H9 (cell line): ENCODE measurements at regions not wholly inside any gene's neighbourhood (a gene's known extent, or its start where the extent isn't known, plus 50 kb on each side); places are given as distances from the start of the nearest gene placed in this dataset.
A peak's percentile ranks its signal among the peaks of the same experiment; 100 is the strongest.

ENCODE experiments used
- DNase-seq: peaks from one replicate; pipeline ENCODE4 v3.0.0-alpha.2; 2017
- H2AFZ ChIP-seq: one replicate; pipeline ENCODE4 v1.6.1; 2013; ENCODE audit warnings: mild to moderate bottlenecking, low read length, control low read depth, moderate library complexity
- H2AK5ac ChIP-seq: 2 replicates; pipeline ENCODE4 v1.6.1; 2013; ENCODE audit warnings: low read length, control low read depth, mixed read lengths; ENCODE audit not compliant: insufficient read length
- H2BK120ac ChIP-seq: one replicate; pipeline ENCODE4 v1.6.1; 2013; ENCODE audit warnings: low read depth, mild to moderate bottlenecking, low read length, control low read depth, inconsistent platforms; ENCODE audit not compliant: poor library complexity, severe bottlenecking
- H2BK12ac ChIP-seq: 2 replicates; pipeline ENCODE4 v1.6.1; 2013; ENCODE audit warnings: low read length, control low read depth, mixed read lengths, low read depth; ENCODE audit not compliant: insufficient read length
- H2BK15ac ChIP-seq: 2 replicates; pipeline ENCODE4 v1.6.1; 2013; ENCODE audit warnings: low read depth, low read length, control low read depth
- H2BK20ac ChIP-seq: one replicate; pipeline ENCODE4 v1.6.1; 2013; ENCODE audit warnings: low read depth, mild to moderate bottlenecking, low read length, control low read depth, inconsistent platforms; ENCODE audit not compliant: poor library complexity, severe bottlenecking
- H2BK5ac ChIP-seq: 2 replicates; pipeline ENCODE4 v1.6.1; 2013; ENCODE audit warnings: low read length, control low read depth, mixed read lengths; ENCODE audit not compliant: insufficient read length
- H3K14ac ChIP-seq: 2 replicates; pipeline ENCODE4 v1.6.1; 2013; ENCODE audit warnings: low read length, control low read depth; ENCODE audit not compliant: insufficient read depth
- H3K18ac ChIP-seq: 2 replicates; pipeline ENCODE4 v1.6.1; 2013; ENCODE audit warnings: low read depth, mild to moderate bottlenecking, mixed read lengths, low read length, control low read depth; ENCODE audit not compliant: insufficient read length
- H3K23ac ChIP-seq: 2 replicates; pipeline ENCODE4 v1.6.1; 2013; ENCODE audit warnings: low read length, control low read depth, mixed read lengths, low read depth; ENCODE audit not compliant: insufficient read length
- H3K23me2 ChIP-seq: 2 replicates; pipeline ENCODE4 v1.6.1; 2013; ENCODE audit warnings: low read depth, mild to moderate bottlenecking, mixed read lengths, low read length, control low read depth; ENCODE audit not compliant: insufficient read length, poor library complexity, severe bottlenecking
- H3K27ac ChIP-seq: 2 replicates; pipeline ENCODE4 v1.5.1; 2013; ENCODE audit warnings: low read length, control low read depth, mixed read lengths, low read depth; ENCODE audit not compliant: insufficient read length
- H3K27me3 ChIP-seq: 2 replicates; pipeline ENCODE4 v1.6.1; 2013; ENCODE audit warnings: low read length, control low read depth, inconsistent platforms; ENCODE audit not compliant: insufficient read depth
- H3K4ac ChIP-seq: 2 replicates; pipeline ENCODE4 v1.6.1; 2013; ENCODE audit warnings: low read depth, mild to moderate bottlenecking, control low read depth, inconsistent platforms, low read length, moderate library complexity
- H3K4me1 ChIP-seq: 2 replicates; pipeline ENCODE4 v1.6.1; 2013; ENCODE audit warnings: low read length, control low read depth, inconsistent platforms; ENCODE audit not compliant: insufficient read depth
- H3K4me2 ChIP-seq: 2 replicates; pipeline ENCODE4 v1.6.1; 2013; ENCODE audit warnings: low read length, control low read depth, mixed read lengths; ENCODE audit not compliant: insufficient read length, insufficient read depth
- H3K56ac ChIP-seq: 2 replicates; pipeline ENCODE4 v1.6.1; 2013; ENCODE audit warnings: low read depth, mild to moderate bottlenecking, mixed read lengths, low read length, control low read depth; ENCODE audit not compliant: insufficient read length
- H3K79me1 ChIP-seq: 2 replicates; pipeline ENCODE4 v1.6.1; 2013; ENCODE audit warnings: low read depth, mild to moderate bottlenecking, moderate library complexity, low read length, control low read depth, inconsistent platforms; ENCODE audit not compliant: insufficient read depth, poor library complexity, severe bottlenecking
- H3K79me2 ChIP-seq: 2 replicates; pipeline ENCODE4 v1.6.1; 2013; ENCODE audit warnings: low read length, control low read depth, inconsistent platforms; ENCODE audit not compliant: insufficient read depth
- H3K9ac ChIP-seq: 2 replicates; pipeline ENCODE4 v1.6.1; 2013; ENCODE audit warnings: low read length, control low read depth, mixed read lengths; ENCODE audit not compliant: insufficient read length; ENCODE audit errors: extremely low read depth
- H3K9me3 ChIP-seq: one replicate; pipeline ENCODE4 v1.6.1; 2013; ENCODE audit warnings: low read depth, low read length, inconsistent platforms; ENCODE audit not compliant: control insufficient read depth
- H3T11ph ChIP-seq: one replicate; pipeline ENCODE4 v1.6.1; 2013; ENCODE audit warnings: mild to moderate bottlenecking, low read length, control low read depth, inconsistent platforms
- H4K20me1 ChIP-seq: one replicate; pipeline ENCODE4 v1.6.1; 2013; ENCODE audit not compliant: control insufficient read depth, insufficient read length, insufficient read depth
- H4K5ac ChIP-seq: 2 replicates; pipeline ENCODE4 v1.6.1; 2013; ENCODE audit warnings: low read depth, mild to moderate bottlenecking, mixed read lengths, low read length, control low read depth; ENCODE audit not compliant: insufficient read length
- H4K8ac ChIP-seq: replicated peaks from 2 replicates; pipeline ENCODE4 v1.6.1; 2013; ENCODE audit warnings: low read length, control low read depth, mixed read lengths, low read depth; ENCODE audit not compliant: insufficient read length
- H4K91ac ChIP-seq: 2 replicates; pipeline ENCODE4 v1.6.1; 2013; ENCODE audit warnings: low read depth, mild to moderate bottlenecking, moderate library complexity, mixed read lengths, low read length, control low read depth; ENCODE audit not compliant: insufficient read length
- H3K27ac Mint-ChIP-seq, 3 experiments: 2 replicates in 2 of 3; 3 replicates in 1 of 3; pipeline ENCODE4 v1.8.0; 2020 to 2021; ENCODE audit warnings: mixed read lengths in 3 of 3, mild to moderate bottlenecking in 1 of 3, moderate library complexity in 1 of 3
- H3K27me3 Mint-ChIP-seq: 2 replicates; pipeline ENCODE4 v1.8.0; 2021; ENCODE audit warnings: low read depth, mild to moderate bottlenecking, moderate library complexity, mixed read lengths
- H3K36me3 Mint-ChIP-seq, 3 experiments: 2 replicates in 2 of 3; 3 replicates in 1 of 3; pipeline ENCODE4 v1.8.0; 2020 to 2021; ENCODE audit warnings: low read depth in 3 of 3, mixed read lengths in 3 of 3; ENCODE audit not compliant: insufficient read depth in 1 of 3
- H3K4me1 Mint-ChIP-seq, 2 experiments: 2 replicates each; pipeline ENCODE4 v1.8.0; 2020; ENCODE audit warnings: mixed read lengths in 2 of 2
- H3K4me3 Mint-ChIP-seq, 2 experiments: 2 replicates in 1 of 2; 3 replicates in 1 of 2; pipeline ENCODE4 v1.8.0; 2020 to 2021; ENCODE audit warnings: mild to moderate bottlenecking in 2 of 2, mixed read lengths in 2 of 2, moderate library complexity in 1 of 2
- H3K9me3 Mint-ChIP-seq, 2 experiments: 2 replicates in 1 of 2; 3 replicates in 1 of 2; pipeline ENCODE4 v1.8.0; 2020; ENCODE audit warnings: mild to moderate bottlenecking in 2 of 2, mixed read lengths in 2 of 2, moderate library complexity in 1 of 2
- CTCF ChIP-seq: fragments of 200-600 bp; sonication (generic); conservative IDR thresholded peaks from 3 replicates; pipeline ENCODE4 v1.8.0; 2021; ENCODE audit warnings: antibody characterized with exemption, mild to moderate bottlenecking

DNA sequence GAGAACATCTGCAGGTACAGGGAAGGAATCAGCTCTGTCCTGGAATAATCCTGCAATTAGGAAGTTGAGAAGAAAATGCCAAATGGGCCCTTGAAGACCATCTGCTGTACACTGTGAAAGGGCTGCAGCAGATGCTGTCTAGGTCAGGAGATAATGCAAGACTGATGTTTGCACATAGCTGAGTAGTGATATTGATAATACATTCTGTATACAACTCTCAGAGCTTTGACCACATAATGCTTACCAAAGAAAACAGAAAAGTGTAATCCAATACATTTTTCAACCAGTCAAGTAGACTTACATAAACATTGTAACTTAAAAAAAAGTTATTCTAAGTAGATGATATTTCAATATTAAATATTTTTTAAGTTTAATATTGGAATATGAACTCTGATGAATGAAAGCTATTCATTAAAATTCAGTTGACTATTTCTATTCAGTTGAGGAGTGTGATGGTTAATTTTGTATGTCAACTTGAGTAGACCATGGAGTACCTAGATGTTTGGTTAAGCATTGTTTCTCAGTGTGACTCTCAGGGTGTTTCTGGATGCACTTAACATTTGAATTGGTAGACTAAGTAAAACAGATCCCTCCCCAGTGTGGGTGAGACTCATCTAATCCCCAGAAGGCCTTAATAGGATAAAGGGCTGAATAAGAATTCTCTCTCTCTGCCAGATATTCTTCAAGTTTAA, 380.1 kb upstream of the PRR16 start:
- H3K27me3 ChIP-seq = no peaks in the 10 kb centered on the region
- Mint-ChIP-seq H3K4me3 (no peak overlapping the region), H3K9me3 (no peaks in the 10 kb centered on the region; a peak in 1 of 5 replicates), H3K27me3 (no peaks in the 10 kb centered on the region), H3K36me3 (no peaks in the 10 kb centered on the region), H3K4me1 (peaks cover 11 to 14% of the 10 kb centered on the region in 2 experiments), H3K27ac (peak overlapping the region in 1 of 3 experiments; percentile 80; a peak in 2 of 7 replicates)
- no peak for DNase-seq
- H3K79me2 ChIP-seq = no peaks in the 10 kb centered on the region
- TF ChIP-seq CTCF = no peak
- no peak overlapping the region for H4K8ac ChIP-seq
- no peak overlapping the region for H2BK120ac ChIP-seq
- no peak overlapping the region for H2BK5ac ChIP-seq
- no peaks in the 10 kb centered on the region for H3K23me2 ChIP-seq
- H3K4me1 ChIP-seq = no peaks in the 10 kb centered on the region
- H3K9ac ChIP-seq = no peak overlapping the region
- H3K14ac ChIP-seq = no peak overlapping the region
- no peaks in the 10 kb centered on the region for H4K20me1 ChIP-seq
- H3K18ac ChIP-seq = no peak overlapping the region
- no peak overlapping the region for H3K56ac ChIP-seq
- no peak overlapping the region for H2AK5ac ChIP-seq
- H2BK12ac ChIP-seq = no peak overlapping the region
- H3K4ac ChIP-seq = no peak overlapping the region
- H4K91ac ChIP-seq = no peak overlapping the region
- H3K9me3 ChIP-seq = no peaks in the 10 kb centered on the region
- H4K5ac ChIP-seq = no peak overlapping the region
- H2AFZ ChIP-seq = no peak overlapping the region
- no peak overlapping the region for H3T11ph ChIP-seq
- H2BK15ac ChIP-seq = no peak overlapping the region
- no peak overlapping the region for H2BK20ac ChIP-seq
- H3K23ac ChIP-seq = no peak overlapping the region
- H3K27ac ChIP-seq = no peak overlapping the region
- no peaks in the 10 kb centered on the region for H3K79me1 ChIP-seq
- no peak overlapping the region for H3K4me2 ChIP-seq
